Mesodermal cell (in vitro differentiated cells): ENCODE measurements at regions not wholly inside any gene's neighbourhood (a gene's known extent, or its start where the extent isn't known, plus 50 kb on each side); places are given as distances from the start of the nearest gene placed in this dataset.

ENCODE experiments used
- H3K27ac ChIP-seq: 2 replicates; pipeline ENCODE4 v1.7.0; 2013; ENCODE audit warnings: mild to moderate bottlenecking, low read depth, low read length, moderate library complexity; ENCODE audit not compliant: severe bottlenecking
- H3K36me3 ChIP-seq: 2 replicates; pipeline ENCODE4 v1.7.1; 2013; ENCODE audit warnings: mild to moderate bottlenecking, low read length, moderate library complexity; ENCODE audit not compliant: control insufficient read depth, insufficient read depth
- H3K4me1 ChIP-seq: one replicate; pipeline ENCODE4 v1.7.1; 2013; ENCODE audit warnings: mild to moderate bottlenecking, low read length; ENCODE audit not compliant: insufficient read depth, control insufficient read depth, poor library complexity, severe bottlenecking
- H3K4me3 ChIP-seq: 2 replicates; pipeline ENCODE4 v1.7.0; 2013; ENCODE audit warnings: low read length, control low read depth, mild to moderate bottlenecking; ENCODE audit not compliant: insufficient read depth, poor library complexity, severe bottlenecking; ENCODE audit errors: extremely low read depth
- H3K9me3 ChIP-seq: 2 replicates; pipeline ENCODE4 v1.7.1; 2013; ENCODE audit warnings: mild to moderate bottlenecking, low read length, moderate library complexity; ENCODE audit not compliant: control insufficient read depth
- WGBS, 2 experiments: methylation state at CpG; one replicate each; pipeline ENCODE4 v1.1.5; 2013; ENCODE audit warnings: missing lambda C conversion rate in 2 of 2; ENCODE audit not compliant: insufficient coverage in 2 of 2; 5-methylcytosine and 5-hydroxymethylcytosine counted together

DNA sequence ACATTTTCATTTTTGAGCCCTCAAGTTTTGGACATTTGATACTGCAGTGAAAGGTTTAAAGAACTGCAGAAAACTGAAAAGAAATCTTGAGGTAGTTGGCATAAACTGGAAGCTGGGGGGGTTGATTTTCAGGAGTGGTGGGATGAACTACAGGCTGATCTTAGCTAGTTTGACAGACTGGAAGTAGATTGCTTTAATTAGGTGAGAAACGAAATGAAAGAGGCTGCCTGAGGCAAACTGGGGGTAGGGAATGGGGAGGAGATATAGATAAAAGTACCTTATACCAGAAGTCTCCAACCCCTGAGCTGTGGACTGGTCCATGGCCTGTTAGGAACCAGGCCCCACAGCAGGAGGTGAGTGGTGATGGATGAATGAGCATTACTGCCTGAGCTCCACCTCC is 101.4 kb upstream of the SPEF2 start:
- no peak overlapping the region for H3K27ac ChIP-seq
- no peaks in the 10 kb centered on the region for H3K9me3 ChIP-seq
- H3K36me3 ChIP-seq: no peaks in the 10 kb centered on the region
- no peaks in the 10 kb centered on the region for H3K4me1 ChIP-seq
- H3K4me3 ChIP-seq: no peak overlapping the region
- WGBS, 2 experiments: 17% methylated on average over 1 of the region's 1 CpG; no CpG with 5 or more reads in 1 of the 2 experiments

DNA sequence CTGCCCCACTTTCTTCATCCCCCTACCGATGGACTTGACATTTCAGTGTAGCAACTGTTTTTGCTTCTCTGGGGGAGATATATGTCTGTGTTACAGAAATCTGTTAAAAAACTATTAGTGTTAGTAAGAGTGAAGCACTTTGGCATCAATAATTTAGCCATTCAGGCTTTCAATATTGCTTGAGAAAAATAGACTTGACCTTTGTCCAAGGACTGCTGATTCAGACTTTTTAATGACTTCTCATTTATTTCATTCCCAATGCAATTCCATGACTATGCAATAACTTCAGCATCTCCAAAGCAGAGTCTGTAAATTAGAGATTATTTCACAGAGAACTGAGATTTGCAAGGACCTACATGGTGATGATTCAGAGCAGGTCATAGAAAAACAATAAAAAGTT is 104.1 kb upstream of the SPEF2 start:
- no peaks in the 10 kb centered on the region for H3K36me3 ChIP-seq
- WGBS, 2 experiments: no CpG with 5 or more reads among the region's 1 CpG

DNA sequence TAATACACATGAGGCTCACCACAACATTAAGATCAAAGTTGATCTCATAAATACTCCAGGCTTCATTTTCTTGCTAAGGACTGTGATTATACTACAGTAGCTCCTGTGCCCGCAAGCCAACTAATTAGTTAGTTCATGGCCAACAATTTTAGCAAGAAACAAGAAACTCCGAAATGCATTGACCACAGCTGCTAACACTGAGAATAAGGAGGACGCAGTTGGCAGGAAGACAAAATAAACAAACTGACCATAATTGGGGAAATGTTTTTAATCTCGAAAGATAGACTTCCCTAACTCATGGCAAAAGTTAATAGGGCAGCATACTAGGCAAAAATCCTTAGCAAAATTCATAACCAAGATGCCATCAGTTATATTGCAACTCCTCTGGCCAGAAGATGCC is 115.5 kb upstream of the SPEF2 start:
- H3K9me3 ChIP-seq: no peaks in the 10 kb centered on the region
- no peaks in the 10 kb centered on the region for H3K36me3 ChIP-seq
- H3K4me1 ChIP-seq: no peaks in the 10 kb centered on the region
- WGBS, 2 experiments: 87 to 100% methylated on average over 3 to 4 of the region's 4 CpGs
- no peak overlapping the region for H3K4me3 ChIP-seq
- H3K27ac ChIP-seq: no peak overlapping the region

More for the DNA sequence above, 104.1 kb upstream of the SPEF2 start:
- no peak overlapping the region for H3K4me3 ChIP-seq
- H3K27ac ChIP-seq: no peak overlapping the region
- H3K4me1 ChIP-seq: no peaks in the 10 kb centered on the region
- H3K9me3 ChIP-seq: no peaks in the 10 kb centered on the region

DNA sequence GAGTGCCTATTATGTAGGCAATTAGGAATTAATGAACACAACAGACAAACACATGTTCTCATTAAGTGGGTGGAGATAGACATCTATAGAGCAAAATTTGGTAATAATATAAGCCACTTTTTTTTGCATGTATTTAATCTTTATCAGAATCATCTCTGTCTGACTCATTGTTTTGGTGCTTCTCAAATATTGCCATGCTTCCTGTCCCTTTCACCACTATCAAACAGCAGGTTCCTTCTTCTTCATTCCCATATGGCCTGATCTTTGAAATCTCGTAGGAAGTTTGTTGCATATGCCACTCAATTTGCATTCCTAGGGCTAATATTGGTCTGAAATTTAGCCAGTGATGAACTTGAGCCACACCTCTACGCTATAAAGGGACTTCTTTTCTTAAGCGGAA is 128.9 kb upstream of the SPEF2 start:
- Histone ChIP-seq H3K27ac (peak overlapping the region; percentile 48), H3K36me3 (no peaks in the 10 kb centered on the region), H3K4me3 (no peak overlapping the region), H3K9me3 (no peaks in the 10 kb centered on the region), H3K4me1 (peaks cover 7% of the 10 kb centered on the region)
- 100% methylated on average over 1 of the region's 3 CpGs for WGBS, 2 experiments

DNA sequence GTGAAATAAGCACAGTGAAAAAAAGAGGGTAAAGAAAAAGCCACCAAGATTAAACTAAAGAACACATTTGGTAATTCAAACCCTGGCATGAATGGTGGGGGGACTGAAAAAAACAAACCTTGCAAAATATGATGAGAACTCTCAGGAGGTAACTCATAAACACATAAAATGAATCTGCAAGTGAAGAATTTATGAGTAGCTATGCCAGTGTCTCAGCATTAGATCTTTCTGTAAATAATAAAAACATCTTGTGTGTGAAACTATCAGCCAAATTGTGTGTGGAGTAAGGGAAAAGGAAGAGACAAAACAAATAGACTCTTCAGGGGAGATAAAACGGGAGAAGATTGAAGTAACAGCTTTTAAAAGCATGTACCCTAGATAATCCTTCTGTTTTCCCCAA is 129.6 kb upstream of the SPEF2 start:
- 71% methylated on average over 1 of the region's 1 CpG; no CpG with 5 or more reads in 1 of the 2 experiments for WGBS, 2 experiments
- Histone ChIP-seq H3K27ac (peak overlapping the region; percentile 48), H3K4me3 (no peak overlapping the region), H3K9me3 (no peaks in the 10 kb centered on the region), H3K4me1 (peaks cover 7% of the 10 kb centered on the region), H3K36me3 (no peaks in the 10 kb centered on the region)

DNA sequence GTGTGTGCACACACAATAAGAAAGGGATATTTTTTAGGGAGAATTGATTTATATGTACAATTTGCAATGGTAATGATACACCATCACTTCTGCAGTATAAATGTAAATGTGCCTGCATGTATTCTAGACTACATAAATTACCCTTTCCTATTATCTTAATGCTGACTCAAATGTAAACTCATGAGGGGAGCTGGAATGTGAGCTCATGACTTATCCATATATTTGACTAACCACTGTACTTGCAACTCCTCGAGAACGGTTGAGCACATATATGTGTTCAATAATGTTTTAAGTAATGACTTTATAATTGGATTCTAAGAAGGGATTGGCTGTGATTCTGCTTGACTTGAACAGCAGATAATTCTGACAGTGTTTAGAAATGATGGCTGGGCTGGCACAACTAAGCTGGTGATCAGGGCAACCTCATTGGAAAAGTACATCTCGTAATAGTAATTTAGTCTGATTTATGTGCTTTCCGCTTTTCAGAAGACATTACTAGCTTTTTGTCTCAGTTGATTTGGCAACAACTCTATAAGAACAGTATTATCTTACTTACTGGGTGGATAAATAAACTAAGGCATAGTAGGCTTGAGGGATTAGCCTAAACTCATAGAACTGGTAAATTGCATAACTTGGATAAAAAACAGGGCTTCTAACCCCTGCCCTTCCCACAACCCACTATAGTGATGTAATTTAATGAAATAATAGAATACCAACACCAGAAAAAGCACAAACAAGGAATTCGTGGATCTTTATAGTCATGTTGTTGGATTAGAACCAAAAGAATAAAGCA is 130.2 kb upstream of the SPEF2 start:
- H3K27ac ChIP-seq: peak overlapping the region; percentile 48
- 100% methylated on average over 1 to 2 of the region's 5 CpGs for WGBS, 2 experiments
- H3K4me3 ChIP-seq: no peak overlapping the region
- H3K36me3 ChIP-seq: no peaks in the 10 kb centered on the region
- H3K4me1 ChIP-seq: peaks cover 7% of the 10 kb centered on the region
- H3K9me3 ChIP-seq: no peaks in the 10 kb centered on the region

DNA sequence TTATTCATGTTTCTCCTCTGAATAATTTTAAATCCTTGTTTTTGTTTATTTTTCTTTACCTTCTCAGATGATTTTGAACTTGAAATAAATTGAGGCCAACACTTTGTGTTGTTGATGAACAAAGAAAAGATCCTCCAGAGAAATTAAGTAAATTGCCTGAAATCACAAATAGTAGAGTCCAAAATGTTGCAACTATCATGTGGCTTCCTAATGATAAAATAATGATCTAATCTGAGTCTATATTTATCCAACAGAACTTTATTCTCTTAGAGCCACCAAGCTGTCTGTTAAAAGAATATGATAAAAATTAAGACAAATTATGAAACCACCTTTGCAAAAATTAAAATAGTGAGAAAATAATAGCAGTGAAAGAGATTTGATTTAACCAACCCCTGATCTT is 132.2 kb upstream of the SPEF2 start:
- H3K4me3 ChIP-seq: no peak overlapping the region
- no peak overlapping the region for H3K27ac ChIP-seq
- peaks cover 7% of the 10 kb centered on the region for H3K4me1 ChIP-seq
- no peaks in the 10 kb centered on the region for H3K36me3 ChIP-seq
- no peaks in the 10 kb centered on the region for H3K9me3 ChIP-seq

DNA sequence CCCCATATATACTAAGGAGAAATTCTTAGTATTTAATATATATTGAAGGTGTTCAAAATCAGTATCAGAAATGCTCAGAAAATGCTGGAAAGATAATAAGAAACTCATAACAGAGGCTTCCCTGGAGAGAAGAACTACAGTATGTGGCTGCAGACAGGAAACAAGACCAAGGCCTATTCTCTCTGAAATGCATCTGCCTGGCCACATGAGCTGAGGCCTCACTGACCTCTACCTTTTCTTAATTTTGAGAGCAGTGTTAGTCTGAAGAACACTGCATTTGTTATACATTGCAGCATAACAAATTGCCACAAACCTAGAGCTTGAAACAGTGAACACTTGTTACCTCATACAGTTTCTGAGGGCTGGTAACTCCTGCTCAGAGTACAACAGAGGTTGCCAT is 133.4 kb upstream of the SPEF2 start:
- Histone ChIP-seq H3K9me3 (no peaks in the 10 kb centered on the region), H3K4me1 (peaks cover 13% of the 10 kb centered on the region), H3K36me3 (no peaks in the 10 kb centered on the region), H3K4me3 (no peak overlapping the region), H3K27ac (no peak overlapping the region)

DNA sequence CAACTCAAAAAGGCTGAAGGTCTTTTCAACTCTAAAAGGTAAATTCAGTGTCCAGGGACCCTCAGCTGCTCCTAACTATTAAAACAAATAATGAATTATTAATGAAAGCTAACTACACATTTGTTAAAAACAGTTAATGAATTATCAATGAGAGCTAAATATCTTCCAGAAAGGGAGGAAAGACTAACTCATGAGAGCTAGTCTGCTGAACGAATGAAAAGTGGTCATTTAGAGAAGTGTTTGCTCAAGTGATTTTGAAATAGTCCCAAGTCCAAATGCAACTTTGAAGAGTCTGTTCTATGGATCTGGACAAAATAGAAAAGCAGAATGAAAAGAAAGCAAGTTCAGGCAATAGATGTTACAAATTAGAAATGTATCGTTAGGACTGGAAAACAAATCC is 133.9 kb upstream of the SPEF2 start:
- 100% methylated on average over 1 of the region's 2 CpGs for WGBS, 2 experiments
- Histone ChIP-seq H3K9me3 (no peaks in the 10 kb centered on the region), H3K36me3 (no peaks in the 10 kb centered on the region), H3K4me3 (no peak overlapping the region), H3K27ac (no peak overlapping the region), H3K4me1 (peaks cover 13% of the 10 kb centered on the region)

DNA sequence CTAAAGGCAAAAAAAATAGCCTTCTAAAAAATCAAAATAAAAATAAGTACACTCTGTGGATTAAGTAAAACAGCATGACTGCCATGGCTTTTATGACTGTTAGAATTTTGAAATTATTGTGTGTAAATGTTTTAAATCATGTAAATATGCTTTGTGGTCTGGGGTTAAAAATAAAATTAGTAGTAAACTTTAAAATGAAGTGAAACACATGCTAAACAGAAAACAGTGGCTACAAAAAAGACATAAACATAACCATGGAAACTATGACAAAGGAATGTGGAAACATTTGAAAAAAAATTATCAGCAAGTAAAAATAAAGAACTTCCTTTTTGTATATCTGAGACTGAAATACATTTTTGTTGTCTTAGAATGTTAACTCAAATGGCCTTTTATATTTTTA is 134.5 kb upstream of the SPEF2 start:
- Histone ChIP-seq H3K27ac (no peak overlapping the region), H3K9me3 (no peaks in the 10 kb centered on the region), H3K36me3 (no peaks in the 10 kb centered on the region), H3K4me3 (no peak overlapping the region), H3K4me1 (peaks cover 13% of the 10 kb centered on the region)

DNA sequence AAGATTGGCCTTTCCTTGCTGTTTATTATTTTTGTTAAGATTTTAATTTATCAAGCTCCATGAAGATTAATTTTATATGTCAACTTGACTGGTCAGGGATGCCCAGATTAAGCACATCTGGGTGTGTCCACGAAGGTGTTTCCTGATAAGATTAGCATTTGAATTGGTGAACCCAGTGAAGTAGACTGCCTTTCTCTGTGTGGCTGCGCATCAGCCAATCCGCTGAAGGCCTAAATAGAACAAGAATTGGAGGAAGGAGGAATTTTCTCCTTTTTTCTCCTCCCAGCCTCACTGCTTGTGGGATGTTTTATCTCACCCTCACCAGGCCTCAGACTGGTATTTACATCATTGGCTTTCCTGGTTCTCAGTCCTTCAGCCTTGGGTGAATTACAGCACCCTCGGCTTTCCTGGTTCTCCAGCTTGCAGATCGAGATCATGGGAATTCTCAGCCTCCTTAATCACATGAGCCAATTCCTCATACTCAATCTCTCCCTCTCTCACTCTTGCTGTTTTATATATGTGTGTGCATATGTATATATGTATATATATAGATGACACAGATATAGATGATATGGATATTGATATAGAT is 135.4 kb upstream of the SPEF2 start:
- 62 to 92% methylated on average over 2 to 4 of the region's 5 CpGs for WGBS, 2 experiments
- no peak overlapping the region for H3K4me3 ChIP-seq
- no peaks in the 10 kb centered on the region for H3K9me3 ChIP-seq
- no peaks in the 10 kb centered on the region for H3K36me3 ChIP-seq
- no peak overlapping the region for H3K27ac ChIP-seq
- peaks cover 6% of the 10 kb centered on the region for H3K4me1 ChIP-seq
